H54 (cell line): ENCODE measurements at regions not wholly inside any gene's neighbourhood (a gene's known extent, or its start where the extent isn't known, plus 50 kb on each side); places are given as distances from the start of the nearest gene placed in this dataset.

Experiments used
- DNase-seq: peaks from one replicate; pipeline ENCODE4 v3.0.0; 2011; ENCODE audit warnings: low spot score, mixed read lengths; ENCODE audit not compliant: insufficient read length
- FAIRE-seq: peaks from 3 replicates; lab custom pipeline; 2011; peaks lifted over from hg19 to GRCh38; lab: Jason Lieb, UNC
- POLR2A ChIP-seq: IDR thresholded peaks from 2 replicates; pipeline ENCODE4 v1.6.1; 2011; ENCODE audit warnings: low read depth, mild to moderate bottlenecking, low read length

DNA sequence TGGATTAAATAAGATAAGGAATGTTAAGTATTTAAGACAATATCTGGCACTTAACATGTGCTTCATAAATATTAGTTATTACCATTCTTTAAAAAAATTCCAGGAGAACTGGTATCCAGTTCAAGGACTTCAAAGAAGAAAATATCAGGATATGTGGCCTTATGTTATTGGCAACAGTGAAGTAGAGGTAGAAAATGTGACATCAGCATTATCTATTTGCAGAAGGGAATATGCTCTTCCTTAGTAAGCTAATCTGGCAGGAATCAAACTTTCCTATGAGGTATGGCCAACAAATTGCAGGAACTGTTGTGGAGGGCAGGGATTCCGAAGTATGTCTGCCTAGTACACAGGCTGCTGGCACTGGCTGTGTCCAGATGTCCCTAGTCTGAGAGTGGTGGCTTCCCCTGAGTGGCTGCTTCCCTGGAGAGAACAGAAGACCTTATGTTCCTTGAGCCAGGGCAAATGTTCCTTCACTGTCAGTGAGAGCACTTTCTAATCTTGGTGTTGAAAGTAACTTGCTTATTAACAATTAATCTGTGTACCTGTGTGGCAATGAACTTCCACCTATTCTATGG, 351.7 kb upstream of the THRB start:
- FAIRE-seq: no peak
- DNase-seq: no peak
- no peak for TF ChIP-seq POLR2A

DNA sequence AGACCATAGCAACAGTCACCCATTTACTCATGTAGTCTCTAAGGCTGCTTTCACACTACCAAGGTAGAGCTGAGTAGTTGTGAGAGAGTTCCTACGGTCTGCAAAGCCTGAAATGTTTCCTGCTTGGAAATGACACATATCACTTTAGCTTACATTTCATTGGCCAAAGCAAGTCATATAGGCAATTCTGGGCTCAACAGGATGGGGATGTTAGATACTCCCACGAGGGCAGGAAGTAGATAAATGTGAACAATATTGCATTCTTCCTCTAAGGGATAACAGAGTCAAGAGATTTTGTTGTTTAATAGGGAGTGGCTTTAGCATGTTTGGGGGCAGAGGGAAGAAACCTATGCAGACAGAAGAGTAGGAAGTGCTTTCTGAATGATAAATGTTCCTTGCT, 355.6 kb upstream of the THRB start:
- FAIRE-seq: no peak
- no peak for DNase-seq
- TF ChIP-seq POLR2A: no peak

DNA sequence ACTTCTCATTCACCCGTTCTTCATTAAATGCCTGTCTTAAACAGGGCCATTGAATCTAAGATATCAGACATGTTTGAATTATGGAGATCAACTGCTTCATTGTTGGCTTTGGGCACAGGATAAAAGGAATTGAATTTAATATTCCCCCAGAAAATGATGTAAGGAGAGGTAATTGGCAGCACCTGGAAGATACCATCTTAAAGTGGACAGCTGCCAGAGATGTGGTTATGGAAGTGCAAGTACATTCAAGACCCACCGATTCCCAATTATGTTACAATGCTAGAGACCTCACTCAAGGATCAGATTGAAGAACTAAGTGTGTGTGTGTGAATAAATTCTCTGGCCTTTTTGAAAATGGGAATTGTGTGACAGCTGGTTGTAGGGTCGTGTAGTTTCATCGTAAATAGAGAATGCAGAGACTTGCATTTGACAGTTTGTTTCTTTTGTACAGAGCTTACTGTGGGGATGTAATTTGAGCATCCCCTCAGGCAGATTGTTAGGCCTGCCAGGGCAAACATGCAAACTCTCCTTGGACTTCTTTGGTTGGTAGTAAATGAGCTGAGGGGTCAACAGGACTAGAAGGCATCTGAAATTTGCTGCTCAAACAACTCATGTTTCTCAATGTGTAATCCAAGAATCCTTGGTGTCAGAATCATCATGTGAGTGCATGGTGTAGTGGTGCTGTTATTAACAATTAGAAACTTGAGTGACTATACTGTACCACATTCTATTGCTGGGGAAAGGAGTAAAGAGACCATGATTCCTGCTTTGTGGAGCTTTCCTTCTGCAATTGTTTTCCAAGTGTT, 359.2 kb upstream of the THRB start:
- FAIRE-seq (no peak), DNase-seq (no peak)
- no peak for TF ChIP-seq POLR2A

DNA sequence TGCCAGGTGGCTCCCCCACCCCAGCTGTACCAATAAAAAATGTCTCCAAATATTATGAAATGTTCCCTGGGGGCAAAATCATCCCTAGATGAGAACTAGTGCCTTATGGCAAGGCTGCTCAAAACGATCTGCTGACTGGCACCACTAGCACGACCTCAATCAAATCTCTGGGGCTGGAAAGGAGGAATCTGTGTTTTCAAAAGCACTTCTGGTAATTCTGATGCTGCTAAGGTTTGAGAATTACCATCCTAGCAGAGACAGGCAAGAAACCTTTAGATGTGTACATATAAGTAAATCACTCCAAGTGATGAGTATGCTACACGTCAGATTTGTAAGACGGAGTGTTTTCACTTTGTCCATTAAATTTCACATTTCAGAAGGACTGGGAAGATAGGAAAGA, 360.1 kb upstream of the THRB start:
- FAIRE-seq (no peak), DNase-seq (no peak)
- TF ChIP-seq POLR2A: no peak

DNA sequence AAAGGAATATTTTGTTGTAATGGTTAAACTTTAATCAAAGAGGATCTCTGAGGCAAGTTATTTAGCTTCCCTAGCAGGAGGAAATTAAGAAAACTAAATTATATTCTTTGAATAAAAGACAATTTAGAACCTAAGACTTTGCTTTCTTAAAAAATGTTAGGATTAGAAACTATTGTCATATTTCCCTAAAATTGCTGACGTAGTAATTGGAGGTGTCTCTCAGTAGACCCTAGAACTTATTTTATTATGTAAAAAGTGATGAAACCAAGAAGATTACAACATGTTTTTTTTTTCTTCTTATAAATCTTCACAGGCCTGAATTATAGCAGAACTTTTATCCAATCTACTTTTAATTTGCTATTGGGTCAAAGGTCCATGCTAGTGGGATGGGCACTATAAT, 363.3 kb upstream of the THRB start:
- TF ChIP-seq POLR2A: no peak
- no peak for DNase-seq
- no peak for FAIRE-seq

DNA sequence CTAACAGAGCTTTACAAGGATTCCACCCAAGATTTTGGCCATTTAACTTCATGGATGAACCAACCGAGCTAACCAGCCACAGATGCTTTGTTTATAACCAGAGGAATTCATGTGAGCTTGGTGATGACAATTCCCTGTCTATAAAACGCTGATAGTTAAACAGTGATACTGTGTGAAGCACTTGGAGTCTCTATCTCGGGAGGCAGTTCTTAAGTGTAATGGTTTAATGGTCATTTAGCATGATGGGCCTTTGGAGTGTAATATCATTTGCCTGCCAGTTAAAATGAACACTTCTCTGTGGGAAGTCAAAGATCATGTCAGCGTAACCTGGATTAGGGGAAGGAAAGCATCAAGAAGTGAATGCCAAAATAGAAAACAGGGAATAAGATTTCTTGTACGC, 368.6 kb upstream of the THRB start:
- FAIRE-seq: no peak
- no peak for TF ChIP-seq POLR2A
- DNase-seq: no peak

DNA sequence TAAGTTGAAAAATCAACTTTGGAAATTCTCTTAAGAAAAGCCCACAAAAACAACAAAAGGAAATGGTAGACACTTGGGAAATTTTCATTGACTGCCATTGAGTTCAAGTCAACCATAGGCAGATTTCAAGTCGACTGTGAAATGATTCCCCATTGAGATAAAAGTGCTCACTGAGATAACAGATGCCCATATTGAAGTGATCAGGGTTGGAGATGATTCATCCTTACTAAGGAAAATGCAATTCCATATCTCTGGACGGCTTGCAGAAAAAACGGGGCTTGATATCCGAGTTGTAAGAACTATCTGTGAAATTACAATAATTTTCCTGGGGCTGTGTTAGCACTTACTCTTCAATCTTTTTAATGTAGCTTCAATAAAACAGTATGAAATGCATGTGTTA, 373.1 kb upstream of the THRB start:
- no peak for TF ChIP-seq POLR2A
- DNase-seq: no peak
- FAIRE-seq: no peak

DNA sequence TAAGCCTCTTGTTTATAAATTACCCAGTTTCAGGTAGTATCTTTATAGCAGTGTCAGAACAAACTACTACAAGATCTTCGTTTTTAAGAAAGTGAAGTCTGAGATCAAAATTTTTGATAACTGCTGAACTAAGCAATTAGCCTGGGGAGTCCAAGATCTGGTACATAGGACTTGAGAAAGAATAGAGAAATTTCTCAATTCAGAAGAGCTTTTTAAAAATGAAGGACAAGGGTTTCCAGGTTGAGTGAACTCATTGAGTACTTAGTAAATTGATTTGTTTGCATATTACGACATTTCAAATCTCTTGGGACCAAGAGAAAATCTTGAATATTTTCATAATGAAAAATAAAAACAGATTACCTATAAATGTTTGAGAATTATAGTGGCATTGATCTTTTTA, 386.6 kb upstream of the THRB start:
- FAIRE-seq (no peak), DNase-seq (no peak)
- no peak for TF ChIP-seq POLR2A

DNA sequence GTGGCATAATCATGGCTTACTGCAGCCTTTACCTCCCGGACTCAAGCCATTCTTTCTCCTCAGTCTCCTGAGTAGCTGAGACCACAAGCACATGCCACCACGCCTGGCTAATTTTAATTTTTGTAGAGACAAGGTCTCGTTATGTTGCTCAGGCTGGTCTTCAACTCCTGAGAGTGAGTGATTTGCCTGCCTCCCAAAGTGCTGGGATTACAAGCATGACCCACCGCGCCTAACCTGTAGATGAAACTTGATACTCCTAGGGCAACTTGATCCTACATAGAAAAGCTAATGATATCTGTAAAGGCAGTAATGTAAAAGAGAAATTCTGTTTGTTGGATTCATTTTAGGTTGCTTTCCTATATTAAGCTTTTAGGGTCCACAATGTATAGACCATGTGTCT, 391.9 kb upstream of the THRB start:
- FAIRE-seq (no peak), DNase-seq (no peak)
- TF ChIP-seq POLR2A: no peak

DNA sequence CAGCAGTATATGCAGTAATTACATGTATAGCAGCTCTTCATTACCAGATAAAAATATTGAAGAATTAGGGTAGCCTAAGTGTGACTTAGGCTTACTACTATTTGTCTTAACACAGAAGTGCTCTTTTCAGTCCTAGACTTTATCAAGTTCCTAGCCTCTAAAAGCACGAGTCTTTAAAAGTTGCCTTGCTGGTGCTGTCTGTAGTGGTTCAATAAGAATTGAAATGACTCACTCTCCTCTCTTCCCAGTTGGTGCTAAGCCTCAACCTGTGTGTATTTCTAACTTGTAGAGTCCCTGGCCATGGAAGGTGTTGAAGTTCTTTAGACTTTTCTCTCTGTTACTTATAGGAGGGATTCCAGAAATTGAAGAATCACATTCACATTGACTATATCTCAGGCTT, 395.4 kb upstream of the THRB start:
- FAIRE-seq (no peak), DNase-seq (no peak)
- no peak for TF ChIP-seq POLR2A

DNA sequence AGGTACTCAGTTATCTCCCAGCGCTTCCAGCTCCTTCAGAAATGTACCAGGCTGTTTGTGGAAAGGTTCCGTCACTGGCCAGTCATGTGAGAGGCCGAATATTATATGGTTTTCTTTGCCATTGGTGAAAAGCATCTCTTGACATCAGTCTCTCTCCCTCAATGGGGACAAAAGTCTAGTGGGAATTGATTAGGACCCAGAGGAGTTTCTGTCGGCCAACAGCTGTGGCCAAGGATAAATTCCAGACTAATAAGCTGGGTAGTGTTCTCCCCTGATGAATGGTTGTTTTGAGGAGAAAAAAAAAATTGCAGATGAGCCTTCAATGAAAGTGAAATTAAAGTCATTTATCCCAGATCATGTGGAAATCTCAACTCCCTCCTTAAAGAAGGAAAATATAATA, 404.7 kb upstream of the THRB start:
- no peak for DNase-seq
- no peak for TF ChIP-seq POLR2A

DNA sequence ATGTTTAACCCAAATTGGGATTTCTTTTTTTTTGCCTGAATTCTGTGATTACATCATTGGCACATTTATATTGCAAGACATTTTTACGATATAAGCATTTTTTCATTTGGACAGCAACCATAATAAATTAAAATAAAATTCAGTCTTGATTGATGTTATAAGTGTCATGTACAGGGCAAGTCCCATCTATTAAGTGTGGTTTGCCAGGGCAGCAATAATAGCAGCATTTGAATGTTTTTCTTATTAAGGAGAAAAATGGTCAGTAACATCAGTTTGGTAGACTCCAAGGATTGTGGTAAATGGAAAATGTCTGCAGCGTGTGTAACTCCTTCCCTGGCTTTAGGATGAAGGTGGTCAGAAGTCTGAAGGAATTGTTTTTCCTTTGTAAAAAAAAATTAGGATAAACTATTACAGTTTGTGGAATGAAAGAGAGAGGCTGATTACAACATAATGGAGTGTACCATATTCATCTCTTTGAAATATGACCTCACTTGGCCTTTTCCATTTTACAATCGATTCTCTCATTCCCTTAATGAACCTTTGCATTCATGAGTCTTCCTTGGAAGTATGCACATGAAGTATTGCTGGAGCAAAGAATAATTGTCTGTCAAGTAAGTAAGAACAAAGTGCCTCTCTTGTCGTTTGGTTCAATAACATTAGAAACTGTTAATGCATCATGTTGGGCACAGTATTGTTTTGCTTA, 405.4 kb upstream of the THRB start:
- DNase-seq (no peak), FAIRE-seq (no peak)
- no peak for TF ChIP-seq POLR2A

More for the DNA sequence above, 404.7 kb upstream of the THRB start:
- no peak for FAIRE-seq

DNA sequence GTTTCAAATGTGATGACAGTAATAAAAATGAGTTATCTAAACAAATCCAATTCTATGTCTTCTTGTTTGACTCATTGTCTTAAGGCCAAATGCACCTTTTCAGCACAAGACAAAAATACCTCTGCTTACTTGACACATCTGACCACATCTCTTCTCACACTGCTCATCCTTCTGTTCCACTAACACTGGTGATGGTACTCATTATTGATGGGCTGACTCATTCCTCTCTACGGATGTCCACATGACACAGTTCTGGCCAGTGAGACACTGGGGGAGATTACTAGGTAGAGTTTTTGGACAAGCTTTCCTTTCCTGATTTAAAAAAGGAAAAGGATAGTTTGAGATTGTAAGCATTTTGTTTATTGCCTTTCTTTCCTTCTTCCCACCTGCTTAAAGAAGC, 410.6 kb upstream of the THRB start:
- DNase-seq (no peak), FAIRE-seq (no peak)

DNA sequence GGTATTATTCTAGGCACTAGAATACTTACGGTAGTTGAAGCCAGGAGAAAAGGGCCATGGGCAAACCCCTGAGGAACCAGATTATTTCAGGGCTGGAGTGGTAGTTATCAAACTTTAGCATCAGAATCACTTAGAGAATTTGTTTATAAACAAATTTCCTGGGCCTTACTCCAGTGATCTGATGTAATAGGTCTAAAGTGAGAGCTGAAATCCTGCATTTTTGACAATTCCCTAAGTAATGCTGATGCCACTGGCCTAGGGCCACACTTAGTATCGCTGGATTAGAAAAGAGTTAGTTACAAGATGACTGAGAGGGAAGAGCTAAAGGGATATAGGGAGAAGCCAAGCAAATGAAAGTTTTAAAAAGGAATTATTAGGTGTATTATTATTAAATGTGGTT, 412.5 kb upstream of the THRB start:
- no peak for TF ChIP-seq POLR2A
- DNase-seq (no peak), FAIRE-seq (no peak)

More for the DNA sequence above, 410.6 kb upstream of the THRB start:
- TF ChIP-seq POLR2A: no peak
